Retinal pigment epithelial cell (primary cell): ENCODE measurements at regions not wholly inside any gene's neighbourhood (a gene's known extent, or its start where the extent isn't known, plus 50 kb on each side); places are given as distances from the start of the nearest gene placed in this dataset.
"Not testable (repeated sequence)": the region's sequence is repeated elsewhere in the genome, so short reads cannot be mapped to it uniquely, and the experiment has no call there.

ENCODE experiments used
- DNase-seq: peaks from one replicate; pipeline ENCODE4 v3.0.0-alpha.2; 2010; ENCODE audit warnings: low read depth
- H3K4me3 ChIP-seq: 2 replicates; pipeline ENCODE4 v1.5.1; 2011; ENCODE audit warnings: mild to moderate bottlenecking, low read length, control low read depth, moderate library complexity
- CTCF ChIP-seq: conservative IDR thresholded peaks from 2 replicates; pipeline ENCODE4 v1.5.1; 2011; ENCODE audit warnings: low read depth, low read length, control low read depth, inconsistent platforms

- DNase-seq = no peak
- TF ChIP-seq CTCF = no peak
- no peak overlapping the region for H3K4me3 ChIP-seq
Measured at GRCh38 chr17:6924208-6924607, 71.6 kb upstream of the ALOX12 start.

GRCh38 chr17:6926667-6927066, 69.2 kb upstream of the ALOX12 start:
- no peak overlapping the region for H3K4me3 ChIP-seq
- TF ChIP-seq CTCF = no peak
- no peak for DNase-seq

- TF ChIP-seq CTCF = no peak
- no peak for DNase-seq
- H3K4me3 ChIP-seq = no peak overlapping the region
Measured at GRCh38 chr17:6927290-6928126, 68.3 kb upstream of the ALOX12 start.

GRCh38 chr17:6928193-6928592, 67.7 kb upstream of the ALOX12 start:
- no peak for TF ChIP-seq CTCF
- no peak for DNase-seq
- H3K4me3 ChIP-seq = no peak overlapping the region

GRCh38 chr17:6930749-6931148, 65.1 kb upstream of the ALOX12 start:
- TF ChIP-seq CTCF = no peak
- no peak overlapping the region for H3K4me3 ChIP-seq
- DNase-seq = no peak

GRCh38 chr17:6934544-6934943, 61.3 kb upstream of the ALOX12 start:
- DNase-seq, H3K4me3 ChIP-seq: not testable (repeated sequence)

GRCh38 chr17:6936370-6937028, 59.4 kb upstream of the ALOX12 start:
- no peak overlapping the region for H3K4me3 ChIP-seq
- TF ChIP-seq CTCF = no peak
- DNase-seq = no peak
